DND-41 (cell line): ENCODE measurements at regions not wholly inside any gene's neighbourhood (a gene's known extent, or its start where the extent isn't known, plus 50 kb on each side); places are given as distances from the start of the nearest gene placed in this dataset.

Source experiments
- ATAC-seq: fragments of 200-7000 bp; cut with Tn5 transposase; 3 replicates; pipeline ENCODE4 v1.9.1; 2021; ENCODE audit warnings: low read depth; ENCODE audit not compliant: insufficient read depth
- DNase-seq: peaks from one replicate; pipeline ENCODE4 v3.0.0-alpha.2; 2020
- H2AFZ ChIP-seq: 2 replicates; pipeline ENCODE4 v1.6.0; 2012; ENCODE audit warnings: low read depth, low read length
- H3K27ac ChIP-seq: 2 replicates; pipeline ENCODE4 v1.5.1; 2012; ENCODE audit warnings: low read length, inconsistent platforms
- H3K27me3 ChIP-seq: fragments of 200-600 bp; sonication (generic); 2 replicates; pipeline ENCODE4 v1.6.0; 2012; ENCODE audit warnings: low read length, mild to moderate bottlenecking, inconsistent platforms; ENCODE audit not compliant: insufficient read depth, poor library complexity
- H3K36me3 ChIP-seq: 2 replicates; pipeline ENCODE4 v1.5.1; 2012; ENCODE audit warnings: low read length, inconsistent platforms; ENCODE audit not compliant: insufficient read depth
- H3K4me1 ChIP-seq: 2 replicates; pipeline ENCODE4 v1.5.1; 2012; ENCODE audit warnings: mild to moderate bottlenecking, low read length; ENCODE audit not compliant: insufficient read depth
- H3K4me2 ChIP-seq: 2 replicates; pipeline ENCODE4 v1.6.0; 2012; ENCODE audit warnings: mild to moderate bottlenecking, moderate library complexity, low read length, inconsistent platforms; ENCODE audit not compliant: insufficient read depth
- H3K4me3 ChIP-seq, 2 experiments: fragments of 200-600 bp in 1 of 2; shearing (Covaris generic) in 1 of 2; 2 replicates each; pipeline ENCODE4 v1.5.1; 2012 to 2016; ENCODE audit warnings: inconsistent platforms in 2 of 2, low read length in 2 of 2, mild to moderate bottlenecking in 2 of 2, low read depth in 1 of 2, moderate library complexity in 1 of 2
- H3K79me2 ChIP-seq: 2 replicates; pipeline ENCODE4 v1.6.0; 2012; ENCODE audit warnings: low read length, inconsistent platforms; ENCODE audit not compliant: insufficient read depth
- H3K9ac ChIP-seq: 2 replicates; pipeline ENCODE4 v1.6.0; 2012; ENCODE audit warnings: low read depth, mild to moderate bottlenecking, inconsistent platforms, low read length, moderate library complexity
- H3K9me3 ChIP-seq: 2 replicates; pipeline ENCODE4 v1.5.1; 2012; ENCODE audit warnings: low read length, moderate library complexity, mild to moderate bottlenecking, inconsistent platforms; ENCODE audit not compliant: insufficient read depth, severe bottlenecking
- H4K20me1 ChIP-seq: 2 replicates; pipeline ENCODE4 v1.6.0; 2012; ENCODE audit warnings: low read length; ENCODE audit not compliant: insufficient read depth
- EZH2 ChIP-seq: IDR thresholded peaks from 3 replicates; pipeline ENCODE4 v1.6.1; 2012; ENCODE audit warnings: borderline replicate concordance, low read depth, mild to moderate bottlenecking, moderate library complexity, low read length, inconsistent platforms; ENCODE audit not compliant: severe bottlenecking
- TF ChIP-seq, protein P1 (sequence below): IDR thresholded peaks from 2 replicates; pipeline ENCODE4 v1.5.1; 2012; ENCODE audit warnings: borderline replicate concordance, low read length, moderate library complexity, mild to moderate bottlenecking; ENCODE audit not compliant: poor library complexity, severe bottlenecking; ENCODE audit errors: extremely low read depth

DNA sequence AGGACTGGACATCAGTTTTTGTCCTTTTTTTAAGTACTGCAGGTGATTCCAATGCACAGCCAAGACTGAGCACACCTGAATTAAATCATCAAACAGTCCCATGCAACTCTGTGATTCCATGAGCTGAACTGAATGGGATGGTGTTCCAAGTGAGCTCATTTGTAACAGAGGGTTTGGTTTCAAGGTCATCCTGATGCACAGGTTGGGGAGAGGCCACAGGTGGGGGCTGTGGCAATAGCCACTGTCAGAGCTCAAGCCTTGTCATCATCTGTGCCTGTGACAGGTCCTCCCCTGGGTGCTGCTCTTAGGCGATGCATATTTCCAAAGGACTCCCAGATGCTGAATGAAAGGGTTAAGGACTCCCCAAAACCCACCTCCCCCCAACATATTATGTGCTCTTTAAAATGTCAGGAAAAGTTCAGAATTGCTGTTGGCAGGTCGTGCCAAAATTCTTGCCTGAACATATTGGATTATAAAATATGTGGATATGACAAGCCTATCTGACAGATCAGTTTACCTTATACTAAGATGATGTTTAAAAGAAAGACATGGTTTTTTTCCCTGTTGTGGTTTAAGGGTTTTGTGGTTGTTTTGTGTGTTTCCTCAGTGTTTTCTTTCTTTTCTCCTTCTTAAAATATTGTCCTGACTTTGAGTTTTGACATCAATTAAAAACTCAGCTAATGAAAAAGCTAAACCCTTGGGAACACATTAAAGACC lies 263.5 kb upstream of the SIX2 start:
- H3K9ac ChIP-seq: no peak overlapping the region
- no peaks in the 10 kb centered on the region for H3K79me2 ChIP-seq
- H3K27me3 ChIP-seq: no peaks in the 10 kb centered on the region
- no peak overlapping the region for H3K4me3 ChIP-seq
- TF ChIP-seq, protein P1, sequence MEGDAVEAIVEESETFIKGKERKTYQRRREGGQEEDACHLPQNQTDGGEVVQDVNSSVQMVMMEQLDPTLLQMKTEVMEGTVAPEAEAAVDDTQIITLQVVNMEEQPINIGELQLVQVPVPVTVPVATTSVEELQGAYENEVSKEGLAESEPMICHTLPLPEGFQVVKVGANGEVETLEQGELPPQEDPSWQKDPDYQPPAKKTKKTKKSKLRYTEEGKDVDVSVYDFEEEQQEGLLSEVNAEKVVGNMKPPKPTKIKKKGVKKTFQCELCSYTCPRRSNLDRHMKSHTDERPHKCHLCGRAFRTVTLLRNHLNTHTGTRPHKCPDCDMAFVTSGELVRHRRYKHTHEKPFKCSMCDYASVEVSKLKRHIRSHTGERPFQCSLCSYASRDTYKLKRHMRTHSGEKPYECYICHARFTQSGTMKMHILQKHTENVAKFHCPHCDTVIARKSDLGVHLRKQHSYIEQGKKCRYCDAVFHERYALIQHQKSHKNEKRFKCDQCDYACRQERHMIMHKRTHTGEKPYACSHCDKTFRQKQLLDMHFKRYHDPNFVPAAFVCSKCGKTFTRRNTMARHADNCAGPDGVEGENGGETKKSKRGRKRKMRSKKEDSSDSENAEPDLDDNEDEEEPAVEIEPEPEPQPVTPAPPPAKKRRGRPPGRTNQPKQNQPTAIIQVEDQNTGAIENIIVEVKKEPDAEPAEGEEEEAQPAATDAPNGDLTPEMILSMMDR: no peak
- TF ChIP-seq EZH2: no peak
- H3K9me3 ChIP-seq: no peaks in the 10 kb centered on the region
- no peaks in the 10 kb centered on the region for H4K20me1 ChIP-seq
- peak; percentile 60; the same call in 2 of the 3 replicates for ATAC-seq
- H3K4me2 ChIP-seq: no peak overlapping the region
- DNase-seq: no peak
- H2AFZ ChIP-seq: no peak overlapping the region
- H3K27ac ChIP-seq: no peak overlapping the region
- H3K4me1 ChIP-seq: peaks cover 26% of the 10 kb centered on the region
- no peaks in the 10 kb centered on the region for H3K36me3 ChIP-seq

DNA sequence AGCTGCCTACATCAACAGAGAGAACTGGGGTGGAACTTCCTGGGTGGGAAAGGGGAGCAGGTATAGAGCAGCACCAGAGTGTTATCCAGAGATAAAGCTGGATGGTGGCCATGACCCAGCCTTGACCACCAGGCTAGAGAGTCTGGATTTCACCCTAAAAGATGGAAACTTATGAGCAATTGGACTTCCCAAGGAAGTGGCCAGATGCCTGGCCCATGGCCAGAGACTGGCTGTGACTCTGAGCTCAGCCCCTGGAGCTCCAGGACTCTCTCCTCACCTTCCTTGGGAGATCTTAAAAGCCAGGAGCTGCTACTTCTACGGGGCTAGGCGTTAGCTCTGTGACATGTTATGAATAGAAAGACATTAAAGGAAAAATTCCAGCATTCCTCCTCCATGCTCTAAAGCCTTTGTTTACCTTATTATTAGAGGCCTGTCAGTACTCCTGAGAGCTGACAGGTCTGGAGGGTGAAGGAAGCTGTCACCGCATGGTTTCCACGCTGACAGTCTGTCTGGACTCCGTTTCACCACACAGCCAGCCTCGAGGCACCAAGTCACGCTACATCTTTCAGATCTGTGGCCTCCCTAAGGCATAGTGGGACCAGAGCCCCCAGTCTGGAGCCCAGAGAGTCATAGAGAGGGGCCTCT lies 260.0 kb upstream of the SIX2 start:
- TF ChIP-seq, protein P1: no peak
- no peak for TF ChIP-seq EZH2
- no peak overlapping the region for H3K4me2 ChIP-seq
- H3K79me2 ChIP-seq: no peaks in the 10 kb centered on the region
- H3K9ac ChIP-seq: no peak overlapping the region
- no peak overlapping the region for H2AFZ ChIP-seq
- H3K9me3 ChIP-seq: no peaks in the 10 kb centered on the region
- no peaks in the 10 kb centered on the region for H4K20me1 ChIP-seq
- ATAC-seq: peak; percentile 33; the same call in 1 of the 3 replicates
- DNase-seq: no peak
- no peak overlapping the region for H3K27ac ChIP-seq
- no peaks in the 10 kb centered on the region for H3K36me3 ChIP-seq
- no peaks in the 10 kb centered on the region for H3K27me3 ChIP-seq
- peaks cover 27% of the 10 kb centered on the region for H3K4me1 ChIP-seq
- no peak overlapping the region for H3K4me3 ChIP-seq

DNA sequence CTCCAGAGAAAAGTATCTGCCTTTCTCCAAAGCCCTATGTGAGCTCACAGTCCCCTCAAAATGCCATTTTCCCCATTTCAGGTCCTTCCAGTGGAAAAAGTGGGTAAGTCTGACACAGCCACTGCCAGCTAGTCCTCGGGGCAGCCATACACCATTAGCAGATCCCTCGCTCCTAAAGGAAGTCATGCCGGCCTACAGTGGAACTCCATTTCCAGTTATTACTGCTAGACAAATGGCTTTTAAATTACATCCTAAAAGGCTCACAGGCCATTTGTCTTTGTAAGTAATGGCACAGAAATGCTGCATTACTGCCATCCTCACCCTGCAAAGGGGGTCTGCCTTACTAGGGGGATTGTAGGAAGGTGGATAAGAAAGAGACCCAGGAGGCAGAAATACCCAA lies 259.4 kb upstream of the SIX2 start:
- DNase-seq (no peak), ATAC-seq (no peak)
- H3K27me3 ChIP-seq: no peaks in the 10 kb centered on the region
- H2AFZ ChIP-seq: no peak overlapping the region
- no peak overlapping the region for H3K4me3 ChIP-seq
- no peak overlapping the region for H3K4me2 ChIP-seq
- no peaks in the 10 kb centered on the region for H4K20me1 ChIP-seq
- H3K4me1 ChIP-seq: peaks cover 33% of the 10 kb centered on the region
- TF ChIP-seq, protein P1: no peak
- TF ChIP-seq EZH2: no peak
- H3K36me3 ChIP-seq: no peaks in the 10 kb centered on the region
- H3K9ac ChIP-seq: no peak overlapping the region
- H3K79me2 ChIP-seq: no peaks in the 10 kb centered on the region
- no peaks in the 10 kb centered on the region for H3K9me3 ChIP-seq
- H3K27ac ChIP-seq: no peak overlapping the region
